ENCODE measurements at regions not wholly inside any gene's neighbourhood (a gene's known extent, or its start where the extent isn't known, plus 50 kb on each side); places are given as distances from the start of the nearest gene placed in this dataset.

DNA sequence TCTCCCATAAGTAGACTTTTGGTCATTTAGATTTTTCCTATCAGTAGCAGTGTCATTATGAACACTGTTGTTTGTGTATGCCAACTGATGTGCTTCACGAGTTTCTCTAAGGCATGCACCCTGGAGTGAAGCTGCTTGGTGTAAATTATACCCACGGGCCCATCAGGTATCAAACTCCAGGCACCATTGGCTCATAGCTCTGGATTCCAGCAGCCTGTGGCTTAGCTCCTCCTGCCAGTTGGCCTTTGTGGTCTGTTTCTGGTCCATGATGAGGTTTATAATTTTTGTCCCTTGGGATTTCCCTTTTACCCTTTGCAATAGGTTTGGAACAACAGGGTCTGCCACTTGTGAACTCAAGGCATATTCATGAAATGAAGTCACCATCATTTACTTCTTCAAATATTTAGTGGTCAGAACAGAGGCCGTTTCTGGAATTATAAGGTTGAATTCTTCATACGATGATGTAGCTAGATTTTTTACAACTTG is 350.5 kb downstream of the PRL start:
- TF ChIP-seq TAF1 (IDR thresholded peaks at IDR 0.05; ENCODE audit: low read depth): no peak
- TF ChIP-seq NFIC (IDR thresholded peaks at IDR 0.05): no peak
